Neural cell (in vitro differentiated cells): ENCODE measurements at regions not wholly inside any gene's neighbourhood (a gene's known extent, or its start where the extent isn't known, plus 50 kb on each side); places are given as distances from the start of the nearest gene placed in this dataset.

Source experiments
- CTCF ChIP-seq: fragments of 450-650 bp; IDR thresholded peaks from 2 replicates; pipeline ENCODE4 v1.5.1; 2014; ENCODE audit warnings: antibody characterized with exemption, mild to moderate bottlenecking, moderate library complexity; ENCODE audit not compliant: poor library complexity, severe bottlenecking
- EP300 ChIP-seq: fragments of 450-650 bp; conservative IDR thresholded peaks from 2 replicates; pipeline ENCODE4 v1.6.1; 2014; ENCODE audit warnings: antibody characterized with exemption, mild to moderate bottlenecking, moderate library complexity; ENCODE audit not compliant: poor library complexity, severe bottlenecking
- EZH2 ChIP-seq: fragments of 200-600, 300-800 bp; shearing (Covaris generic), sonication (generic); IDR thresholded peaks from 2 replicates; pipeline ENCODE4 v1.6.1; 2014; ENCODE audit warnings: antibody characterized with exemption, low read length, borderline replicate concordance, mild to moderate bottlenecking; ENCODE audit not compliant: insufficient read depth, poor library complexity, severe bottlenecking
- POLR2AphosphoS5 ChIP-seq: IDR thresholded peaks from 2 replicates; pipeline ENCODE4 v1.6.1; 2012
- RAD21 ChIP-seq: fragments of 450-650 bp; conservative IDR thresholded peaks from 2 replicates; pipeline ENCODE4 v1.6.1; 2014; ENCODE audit warnings: antibody characterized with exemption, mild to moderate bottlenecking, moderate library complexity
- REST ChIP-seq: IDR thresholded peaks from 2 replicates; pipeline ENCODE4 v1.6.1; 2012; ENCODE audit warnings: borderline replicate concordance
- SMC3 ChIP-seq: fragments of 450-650 bp; conservative IDR thresholded peaks from 2 replicates; pipeline ENCODE4 v1.6.1; 2014; ENCODE audit warnings: antibody characterized with exemption, mild to moderate bottlenecking, moderate library complexity; ENCODE audit not compliant: poor library complexity

DNA sequence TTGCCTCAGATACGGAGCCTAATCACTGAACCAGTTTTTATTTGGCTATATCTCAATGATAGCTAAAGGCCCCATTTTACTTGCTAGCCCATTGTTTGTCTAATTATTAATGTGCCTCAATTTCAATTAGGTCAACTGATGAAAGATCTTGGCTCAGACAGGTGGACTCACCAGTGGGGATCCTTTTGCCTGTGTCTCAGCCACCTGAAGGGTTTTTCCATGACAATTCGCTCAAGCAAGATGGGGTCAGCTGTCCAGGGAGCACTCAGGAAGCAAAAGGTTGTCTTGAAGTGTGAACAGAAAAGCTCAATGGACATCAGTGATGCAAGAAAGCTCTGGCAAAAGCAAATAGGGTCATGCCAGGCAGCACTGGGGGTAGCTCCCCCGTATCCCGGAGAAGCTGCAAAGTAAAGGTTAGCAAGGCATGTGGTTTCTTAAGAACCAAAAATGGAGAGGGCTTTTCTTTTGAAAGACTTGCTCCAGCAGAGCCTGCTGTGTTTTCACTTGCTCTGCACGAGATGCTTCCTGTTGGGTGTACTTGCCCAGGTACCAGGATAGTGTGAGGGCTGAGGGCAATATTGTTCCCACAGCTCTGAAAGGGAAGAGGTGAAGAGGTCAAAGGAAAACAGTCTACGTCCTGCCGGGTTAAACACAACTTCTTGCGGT lies 541.2 kb upstream of the CDH5 start:
- TF ChIP-seq EZH2 (no peak), CTCF (no peak), EP300 (no peak), RAD21 (no peak), SMC3 (no peak), REST (no peak), POLR2AphosphoS5 (no peak)
